ENCODE measurements at regions not wholly inside any gene's neighbourhood (a gene's known extent, or its start where the extent isn't known, plus 50 kb on each side); places are given as distances from the start of the nearest gene placed in this dataset.
"Not testable (repeated sequence)": the region's sequence is repeated elsewhere in the genome, so short reads cannot be mapped to it uniquely, and the experiment has no call there.

GRCh38 chr9:85818971-85819370, 77.2 kb upstream of the AGTPBP1 start:
- H3K36me3 ChIP-seq (ENCODE audit: insufficient read depth, low read length); H3K9ac ChIP-seq (ENCODE audit: low read length); H3K79me2 ChIP-seq (replicated peaks; ENCODE audit: insufficient read depth, low read length); H3K4me3 ChIP-seq (ENCODE audit: low read length); H3K9me2 ChIP-seq (ENCODE audit: insufficient read depth, low read length); H4K20me1 ChIP-seq (ENCODE audit: insufficient read depth); H3K27me3 ChIP-seq (ENCODE audit: insufficient read depth, low read depth, low read length); H3K9me3 ChIP-seq (ENCODE audit: low read length); H3K27ac ChIP-seq (ENCODE audit: low read length); H3K4me2 ChIP-seq (ENCODE audit: low read length); H3F3A ChIP-seq (ENCODE audit: insufficient read depth, low read length, poor library complexity, severe bottlenecking); H2AFZ ChIP-seq (ENCODE audit: low read depth, low read length): not testable (repeated sequence)
- peak; percentile 73 for TF ChIP-seq CTCF (IDR thresholded peaks at IDR 0.05; ENCODE audit: poor library complexity, severe bottlenecking)
- peak; percentile 74 for TF ChIP-seq RAD21 (conservative IDR thresholded peaks at IDR 0.05)
- peak; percentile 67 for TF ChIP-seq SMC3 (conservative IDR thresholded peaks at IDR 0.05; ENCODE audit: poor library complexity)

- not testable (repeated sequence) for H3K27ac ChIP-seq (ENCODE audit: low read length); H3F3A ChIP-seq (ENCODE audit: insufficient read depth, low read length, poor library complexity, severe bottlenecking); H3K36me3 ChIP-seq (ENCODE audit: insufficient read depth, low read length); H3K79me2 ChIP-seq (replicated peaks; ENCODE audit: insufficient read depth, low read length); H4K20me1 ChIP-seq (ENCODE audit: insufficient read depth); H2AFZ ChIP-seq (ENCODE audit: low read depth, low read length); H3K27me3 ChIP-seq (ENCODE audit: insufficient read depth, low read depth, low read length); H3K9me3 ChIP-seq (ENCODE audit: low read length); H3K4me3 ChIP-seq (ENCODE audit: low read length); H3K9ac ChIP-seq (ENCODE audit: low read length); H3K9me2 ChIP-seq (ENCODE audit: insufficient read depth, low read length); H3K4me2 ChIP-seq (ENCODE audit: low read length)
Measured at GRCh38 chr9:85820598-85820997, 78.8 kb upstream of the AGTPBP1 start.

GRCh38 chr9:85824949-85825348, 83.2 kb upstream of the AGTPBP1 start:
- not testable (repeated sequence) for H3K36me3 ChIP-seq (ENCODE audit: insufficient read depth, low read length); H4K20me1 ChIP-seq (ENCODE audit: insufficient read depth); H3K27ac ChIP-seq (ENCODE audit: low read length); H3K27me3 ChIP-seq (ENCODE audit: insufficient read depth, low read depth, low read length); H3K4me2 ChIP-seq (ENCODE audit: low read length); H3K9me3 ChIP-seq (ENCODE audit: low read length); H3K79me2 ChIP-seq (replicated peaks; ENCODE audit: insufficient read depth, low read length); H3K9me2 ChIP-seq (ENCODE audit: insufficient read depth, low read length); H3K9ac ChIP-seq (ENCODE audit: low read length); H3F3A ChIP-seq (ENCODE audit: insufficient read depth, low read length, poor library complexity, severe bottlenecking); H3K4me3 ChIP-seq (ENCODE audit: low read length); H2AFZ ChIP-seq (ENCODE audit: low read depth, low read length)

- not testable (repeated sequence) for H2AFZ ChIP-seq (ENCODE audit: low read depth, low read length); H3K9me2 ChIP-seq (ENCODE audit: insufficient read depth, low read length); H3K4me3 ChIP-seq (ENCODE audit: low read length); H3K9me3 ChIP-seq (ENCODE audit: low read length); H3F3A ChIP-seq (ENCODE audit: insufficient read depth, low read length, poor library complexity, severe bottlenecking); H3K27ac ChIP-seq (ENCODE audit: low read length); H3K9ac ChIP-seq (ENCODE audit: low read length); H3K36me3 ChIP-seq (ENCODE audit: insufficient read depth, low read length); H3K27me3 ChIP-seq (ENCODE audit: insufficient read depth, low read depth, low read length); H4K20me1 ChIP-seq (ENCODE audit: insufficient read depth); H3K4me2 ChIP-seq (ENCODE audit: low read length); H3K79me2 ChIP-seq (replicated peaks; ENCODE audit: insufficient read depth, low read length)
Measured at GRCh38 chr9:85834591-85834990, 92.8 kb upstream of the AGTPBP1 start.

- not testable (repeated sequence) for H3K4me3 ChIP-seq (ENCODE audit: low read length); H3K9me3 ChIP-seq (ENCODE audit: low read length); H3F3A ChIP-seq (ENCODE audit: insufficient read depth, low read length, poor library complexity, severe bottlenecking); H3K36me3 ChIP-seq (ENCODE audit: insufficient read depth, low read length); H2AFZ ChIP-seq (ENCODE audit: low read depth, low read length); H3K4me2 ChIP-seq (ENCODE audit: low read length); H3K27me3 ChIP-seq (ENCODE audit: insufficient read depth, low read depth, low read length); H3K27ac ChIP-seq (ENCODE audit: low read length); H3K9me2 ChIP-seq (ENCODE audit: insufficient read depth, low read length); H3K9ac ChIP-seq (ENCODE audit: low read length); H3K79me2 ChIP-seq (replicated peaks; ENCODE audit: insufficient read depth, low read length); H4K20me1 ChIP-seq (ENCODE audit: insufficient read depth)
Measured at GRCh38 chr9:85843949-85844348, 97.0 kb upstream of the NAA35 start.

- H3K9me3 ChIP-seq (ENCODE audit: low read length); H3K36me3 ChIP-seq (ENCODE audit: insufficient read depth, low read length); H4K20me1 ChIP-seq (ENCODE audit: insufficient read depth); H3K4me2 ChIP-seq (ENCODE audit: low read length); H3K9me2 ChIP-seq (ENCODE audit: insufficient read depth, low read length); H3K79me2 ChIP-seq (replicated peaks; ENCODE audit: insufficient read depth, low read length); H2AFZ ChIP-seq (ENCODE audit: low read depth, low read length); H3K27me3 ChIP-seq (ENCODE audit: insufficient read depth, low read depth, low read length); H3F3A ChIP-seq (ENCODE audit: insufficient read depth, low read length, poor library complexity, severe bottlenecking); H3K4me3 ChIP-seq (ENCODE audit: low read length); H3K27ac ChIP-seq (ENCODE audit: low read length); H3K9ac ChIP-seq (ENCODE audit: low read length): not testable (repeated sequence)
Measured at GRCh38 chr9:85847782-85848181, 93.2 kb upstream of the NAA35 start.

Measured in neural cell (in vitro differentiated cells).